ENCODE measurements at regions not wholly inside any gene's neighbourhood (a gene's known extent, or its start where the extent isn't known, plus 50 kb on each side); places are given as distances from the start of the nearest gene placed in this dataset.

- TF ChIP-seq CTCF (IDR thresholded peaks at IDR 0.05; ENCODE audit: low read depth, low read length) (no peak), POLR2A (IDR thresholded peaks at IDR 0.05; ENCODE audit: extremely low read depth, insufficient read length) (no peak), MYC (IDR thresholded peaks at IDR 0.05; ENCODE audit: low read depth, low read length) (no peak)
These were observed 94.4 kb upstream of the IGSF21 start for GRCh38 chr1:18013216-18013615.
